ENCODE measurements at regions not wholly inside any gene's neighbourhood (a gene's known extent, or its start where the extent isn't known, plus 50 kb on each side); places are given as distances from the start of the nearest gene placed in this dataset.
A peak's percentile ranks its signal among the peaks of the same experiment; 100 is the strongest.
"Not testable (repeated sequence)": the region's sequence is repeated elsewhere in the genome, so short reads cannot be mapped to it uniquely, and the experiment has no call there.

DNA sequence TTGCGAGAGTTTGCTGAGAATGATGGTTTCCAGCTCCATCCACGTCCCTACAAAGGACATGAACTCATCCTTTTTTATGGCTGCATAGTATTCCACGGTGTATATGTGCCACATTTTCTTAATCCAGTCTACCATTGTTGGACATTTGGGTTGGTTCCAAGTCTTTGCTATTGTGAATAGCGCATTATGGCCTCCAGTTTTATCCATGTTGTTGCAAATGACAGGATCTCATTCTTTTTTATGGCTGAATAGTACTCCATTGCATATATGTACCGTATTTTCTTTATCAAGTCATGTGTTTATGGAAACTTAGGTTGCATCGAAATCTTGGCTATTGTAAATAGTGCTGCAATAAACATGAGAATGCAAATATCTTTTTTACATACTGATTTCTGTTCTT, 266.1 kb upstream of the STXBP6 start:
- DNase-seq (ENCODE audit: low spot score): not testable (repeated sequence)

DNA sequence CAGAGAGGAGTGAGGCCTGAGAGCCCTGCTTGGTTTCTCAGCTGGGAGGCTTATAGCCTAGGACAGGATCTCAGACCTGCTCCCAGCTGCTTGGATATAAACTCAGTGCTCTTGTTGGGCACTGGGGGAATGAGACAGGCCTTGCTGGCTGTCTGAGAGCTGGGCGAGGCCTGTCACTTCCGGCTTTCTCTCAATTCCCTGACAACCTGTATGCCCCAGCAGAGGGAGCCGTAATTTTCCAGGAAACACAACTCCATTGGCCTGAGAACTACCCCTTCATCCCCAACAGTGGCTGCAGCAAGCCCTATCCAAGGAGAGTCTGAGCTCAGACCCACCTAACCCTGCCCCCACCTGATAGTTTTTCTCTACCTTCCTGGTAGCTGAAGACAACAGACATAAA, 258.3 kb upstream of the STXBP6 start:
- no peak for DNase-seq (ENCODE audit: low spot score)

DNA sequence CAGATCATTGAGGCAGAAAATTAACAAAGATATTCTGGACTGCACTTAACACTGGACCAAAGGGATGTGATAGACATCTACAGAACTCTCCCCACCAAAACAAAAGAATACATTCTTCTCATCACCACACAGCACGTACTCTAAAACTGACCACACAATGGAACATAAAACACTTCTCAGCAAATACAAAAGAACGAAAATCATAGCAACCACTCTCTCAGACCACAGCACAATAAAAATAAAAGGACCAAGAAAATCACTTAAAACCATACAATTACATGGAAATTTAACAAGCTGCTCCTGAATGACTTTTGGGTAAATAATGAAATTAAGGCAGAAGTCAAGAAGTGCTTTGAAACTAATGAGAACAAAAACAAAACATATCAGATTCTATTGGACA, 254.0 kb upstream of the STXBP6 start:
- DNase-seq (ENCODE audit: low spot score): no peak

DNA sequence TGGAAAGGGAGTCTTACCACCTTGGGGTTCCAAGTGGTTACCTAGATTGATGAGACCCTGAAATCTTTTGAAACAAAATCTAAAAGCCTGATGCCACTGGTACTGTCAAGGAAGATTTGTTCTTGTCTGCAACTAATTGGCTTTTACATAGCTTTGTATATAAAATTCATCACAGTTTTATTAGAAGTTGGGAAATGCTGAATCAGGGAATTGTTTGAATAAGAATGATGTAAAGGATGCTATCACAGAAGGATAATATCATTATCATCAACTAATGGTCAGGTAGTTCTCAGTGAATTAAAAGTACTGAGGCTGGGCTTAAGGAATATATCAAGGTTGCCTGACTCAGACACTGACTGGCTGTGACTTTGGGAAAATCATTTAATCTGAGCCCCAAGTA, 248.3 kb upstream of the STXBP6 start:
- no peak for DNase-seq (ENCODE audit: low spot score)

DNA sequence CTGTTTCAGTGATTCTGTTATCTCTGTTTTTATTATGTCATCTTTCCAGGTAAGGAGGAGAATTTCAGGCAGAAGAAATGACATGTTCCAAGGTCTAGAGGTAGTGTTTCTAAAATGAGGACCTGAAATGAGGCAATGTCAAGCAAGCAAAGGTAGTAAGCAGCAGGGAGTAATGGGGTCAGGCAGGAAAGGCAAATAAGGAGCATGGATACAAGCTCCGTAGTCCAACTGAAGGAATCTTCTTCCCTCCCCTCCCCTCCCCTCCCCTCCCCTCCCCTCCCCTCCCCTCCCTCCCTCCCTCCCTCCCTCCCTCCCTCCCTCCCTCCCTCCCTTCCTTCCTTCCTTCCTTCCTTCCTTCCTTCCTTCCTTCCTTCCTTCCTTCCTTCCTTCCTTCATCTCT, 240.2 kb upstream of the STXBP6 start:
- not testable (repeated sequence) for DNase-seq (ENCODE audit: low spot score)

DNA sequence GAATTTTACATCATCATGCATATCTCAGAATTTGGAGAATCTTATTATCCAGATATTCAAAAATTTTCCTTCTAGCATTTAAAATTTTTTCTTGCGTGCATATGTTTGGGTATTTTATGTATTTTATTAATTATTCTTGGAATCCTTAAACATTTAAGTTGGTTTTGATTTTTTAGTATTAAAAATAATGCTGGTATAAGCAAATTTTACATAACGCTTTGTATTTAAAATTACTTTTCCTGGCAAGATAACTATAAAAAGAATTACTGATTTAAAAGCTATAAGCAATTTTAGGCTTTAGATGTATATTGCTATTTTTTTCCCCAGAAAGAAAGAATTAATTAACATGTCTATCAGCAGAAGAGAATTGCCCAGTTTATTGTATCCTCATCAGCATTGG, 224.6 kb upstream of the STXBP6 start:
- DNase-seq (ENCODE audit: low spot score): no peak

DNA sequence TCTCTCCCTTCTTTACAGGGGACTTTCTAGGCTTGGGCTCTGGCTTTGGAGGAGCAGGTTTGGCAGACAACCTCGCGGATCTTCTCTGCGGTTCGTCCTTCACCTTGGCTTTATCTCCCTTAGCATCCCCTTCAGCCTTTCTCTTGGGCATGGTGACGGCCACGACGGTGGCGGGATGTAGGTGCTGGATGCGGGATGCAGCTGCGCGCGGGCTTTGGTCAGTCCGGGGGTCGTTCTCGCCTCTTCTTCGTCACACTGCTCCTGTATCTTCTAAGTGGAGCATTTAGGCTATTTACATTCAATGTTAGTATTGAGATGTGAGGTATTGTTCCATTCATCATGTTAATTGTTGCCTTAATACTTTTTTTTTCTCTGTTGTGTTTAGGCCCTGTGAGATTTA, 217.2 kb upstream of the STXBP6 start:
- DNase-seq (ENCODE audit: low spot score): no peak

DNA sequence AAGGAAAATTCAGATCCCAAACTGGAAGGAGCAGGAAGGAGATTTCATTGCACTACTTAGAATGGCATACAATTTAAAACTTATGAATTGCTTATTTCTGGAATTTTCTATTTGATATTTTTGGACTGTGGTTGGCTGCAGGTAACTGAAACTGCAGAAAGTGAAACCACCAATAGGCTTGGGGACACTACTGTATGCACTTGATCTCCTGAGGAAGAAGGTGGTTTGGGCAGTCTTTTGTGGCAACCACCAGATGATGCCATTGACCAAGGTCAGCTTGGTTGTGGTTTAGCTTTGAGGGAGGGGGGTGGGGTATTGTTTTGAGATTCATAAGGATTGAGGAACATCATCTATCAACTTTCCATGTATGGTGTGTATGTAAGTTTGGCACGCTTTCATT, 209.5 kb upstream of the STXBP6 start:
- no peak for DNase-seq (ENCODE audit: low spot score)

DNA sequence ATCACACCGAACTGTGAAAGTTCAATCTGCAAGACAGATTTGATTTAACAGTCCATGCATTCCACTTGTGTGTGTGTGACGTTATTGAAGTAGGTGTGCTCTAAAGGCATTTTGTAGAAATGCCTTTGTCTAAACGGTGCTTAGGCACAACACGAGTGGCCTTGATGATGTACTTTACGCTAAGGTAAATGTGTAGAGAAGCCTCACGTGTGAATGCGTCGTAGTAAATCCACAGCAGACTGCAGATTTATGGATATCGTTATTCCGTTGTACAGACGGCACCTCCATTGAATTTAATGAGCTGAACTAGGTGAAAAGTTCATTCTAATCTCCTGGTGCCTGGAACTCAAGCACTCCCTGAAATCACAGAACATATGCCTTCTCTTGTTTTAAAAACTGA, 202.8 kb upstream of the STXBP6 start:
- DNase-seq (ENCODE audit: low spot score): no peak

DNA sequence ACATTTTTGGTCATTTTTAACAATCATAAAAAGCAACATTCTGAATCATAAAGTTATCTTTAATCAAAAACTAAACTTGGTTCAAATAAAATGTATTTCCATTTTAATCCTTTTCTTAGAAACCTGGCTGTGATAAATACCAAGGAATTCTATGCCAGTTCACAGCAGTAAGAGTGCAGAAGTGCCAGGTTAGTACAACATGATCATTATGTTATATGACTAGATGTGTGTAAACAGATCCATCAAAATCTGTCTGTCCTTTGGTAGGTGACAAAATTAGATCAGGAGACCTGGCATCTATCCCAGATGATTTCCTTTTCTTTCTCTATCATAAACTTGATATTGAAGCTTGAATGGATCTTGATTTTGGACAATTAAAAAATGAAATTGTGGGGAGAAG, 200.6 kb upstream of the STXBP6 start:
- no peak for DNase-seq (ENCODE audit: low spot score)

DNA sequence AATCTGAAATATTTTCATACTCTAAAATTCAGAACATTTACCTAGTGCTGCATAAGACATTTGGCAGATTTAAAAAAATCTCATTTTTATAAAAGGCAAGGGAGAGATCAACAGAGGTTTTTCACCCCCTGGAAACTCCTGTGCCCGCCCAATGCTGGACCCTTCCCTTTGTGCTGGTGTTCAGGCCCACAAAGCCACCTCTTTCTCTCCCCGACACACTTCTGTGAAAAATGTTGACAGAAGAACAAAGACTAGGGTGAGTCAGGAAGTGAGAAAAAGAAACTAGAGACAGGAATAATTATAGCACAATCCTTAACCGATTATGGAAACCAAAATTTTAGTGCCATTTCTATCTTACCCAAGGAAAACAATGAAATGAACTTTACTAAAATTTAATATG, 197.7 kb upstream of the STXBP6 start:
- DNase-seq (ENCODE audit: low spot score): no peak

DNA sequence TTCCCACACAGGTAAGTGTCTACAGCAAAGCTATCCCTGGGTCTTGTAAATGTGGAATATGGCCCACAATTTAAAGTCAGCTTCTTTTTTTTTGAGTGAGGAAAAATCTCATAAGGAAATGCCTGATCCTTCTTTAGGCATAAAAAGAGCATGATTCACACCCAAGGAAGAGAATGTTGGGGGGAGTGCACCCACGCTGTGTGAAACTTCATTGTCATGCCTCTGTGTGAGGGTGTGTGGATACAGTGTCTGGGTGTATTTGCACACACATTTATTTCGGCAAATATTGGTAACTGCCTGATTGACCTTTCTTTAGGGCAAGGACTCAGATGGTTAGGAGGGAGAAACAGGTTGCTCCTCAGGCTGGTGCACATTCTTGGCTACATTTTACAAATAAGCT, 196.8 kb upstream of the STXBP6 start:
- DNase-seq (ENCODE audit: low spot score): no peak

DNA sequence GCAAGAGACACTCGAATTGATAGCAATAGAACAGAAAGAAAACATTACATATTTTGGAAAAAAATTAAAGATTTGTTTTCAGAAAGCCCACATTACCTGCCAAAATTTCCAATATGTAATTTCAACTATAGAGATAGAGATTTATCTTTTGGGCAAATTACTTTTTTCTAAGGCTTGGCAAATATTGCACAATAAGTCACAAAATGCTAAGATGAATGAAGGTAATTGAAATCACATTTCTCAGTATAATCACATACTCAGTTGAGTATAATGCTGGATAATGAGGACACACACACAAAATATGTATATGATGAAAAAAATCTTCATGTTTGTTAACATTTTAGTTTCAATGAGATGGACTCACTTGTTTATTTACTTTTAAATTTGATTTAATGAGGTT, 189.2 kb upstream of the STXBP6 start:
- no peak for DNase-seq (ENCODE audit: low spot score)

DNA sequence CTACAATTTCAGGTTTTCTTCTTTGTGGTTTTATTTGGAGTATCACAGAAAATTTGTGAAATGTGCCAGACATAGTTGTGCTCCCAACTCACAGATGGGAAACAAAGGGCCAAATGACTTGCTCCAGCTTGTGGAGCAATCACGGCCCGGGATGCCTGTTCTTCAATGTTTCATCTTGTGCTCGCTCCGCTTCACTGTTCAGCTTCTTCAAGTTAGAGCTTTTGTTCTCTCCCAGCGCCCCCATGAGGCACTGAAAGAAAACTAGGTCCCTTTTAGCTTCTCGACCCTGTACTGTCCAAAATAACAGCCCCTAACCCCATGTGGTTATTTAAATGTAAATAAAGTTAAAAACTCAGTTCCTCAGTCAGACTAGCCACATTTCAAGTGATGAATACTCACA, 187.9 kb upstream of the STXBP6 start:
- no peak for DNase-seq (ENCODE audit: low spot score)

DNA sequence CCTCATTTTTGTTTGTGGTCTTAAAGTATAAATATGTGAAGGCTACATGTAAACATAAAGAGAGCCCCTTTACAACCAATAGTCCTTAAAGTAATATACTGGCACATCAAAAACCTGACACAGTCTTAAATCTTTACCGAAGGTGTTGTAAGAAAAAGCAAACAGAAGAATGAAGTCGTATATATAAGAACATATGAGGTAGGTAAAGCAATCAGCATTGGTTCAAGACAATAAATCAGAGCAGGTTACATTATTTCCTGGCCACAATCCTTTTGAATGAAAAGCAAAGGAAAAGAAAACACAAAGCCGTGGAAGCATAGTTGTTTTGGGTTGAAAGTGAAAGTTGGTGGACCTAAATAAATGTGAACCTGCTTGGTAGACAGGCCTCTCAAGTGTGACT, 183.7 kb upstream of the STXBP6 start:
- DNase-seq (ENCODE audit: low spot score): no peak

DNA sequence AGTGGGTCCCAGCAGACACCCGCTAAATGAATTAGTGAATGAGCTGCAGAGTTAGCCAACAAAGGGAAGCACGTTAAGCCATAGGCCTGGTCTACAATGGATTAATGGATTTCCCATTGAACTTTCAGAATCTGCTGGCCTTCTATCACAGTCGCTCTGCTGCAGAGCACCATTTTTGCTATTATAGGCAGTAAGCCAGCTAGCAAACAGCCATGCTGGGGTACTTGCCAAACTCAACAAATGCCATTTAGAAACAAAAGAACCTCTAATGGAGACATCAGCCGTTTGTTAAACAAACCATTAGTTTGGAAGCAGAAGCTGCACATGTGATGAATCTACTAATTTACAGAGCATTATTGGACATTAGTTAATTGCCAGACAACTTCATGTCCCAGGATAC, 181.1 kb upstream of the STXBP6 start:
- no peak for DNase-seq (ENCODE audit: low spot score)

DNA sequence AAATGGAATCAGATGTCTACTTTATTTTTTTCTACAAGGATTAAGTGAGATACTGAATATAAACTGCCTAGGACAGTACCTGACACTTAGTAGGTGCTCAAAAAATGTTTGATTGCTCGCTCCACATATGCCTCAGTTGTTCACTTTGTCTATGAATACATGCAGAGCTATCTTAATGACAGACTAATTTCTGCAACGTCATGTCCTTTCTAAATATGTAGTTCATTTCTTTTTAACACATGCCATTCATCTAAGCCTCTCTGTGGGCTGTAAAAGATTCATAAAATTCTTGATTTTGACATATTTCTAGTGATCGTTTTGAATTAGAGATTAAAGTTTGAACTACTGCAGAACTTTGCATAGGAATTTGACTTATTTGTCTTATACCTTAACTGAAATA, 176.3 kb upstream of the STXBP6 start:
- DNase-seq (ENCODE audit: low spot score): no peak

DNA sequence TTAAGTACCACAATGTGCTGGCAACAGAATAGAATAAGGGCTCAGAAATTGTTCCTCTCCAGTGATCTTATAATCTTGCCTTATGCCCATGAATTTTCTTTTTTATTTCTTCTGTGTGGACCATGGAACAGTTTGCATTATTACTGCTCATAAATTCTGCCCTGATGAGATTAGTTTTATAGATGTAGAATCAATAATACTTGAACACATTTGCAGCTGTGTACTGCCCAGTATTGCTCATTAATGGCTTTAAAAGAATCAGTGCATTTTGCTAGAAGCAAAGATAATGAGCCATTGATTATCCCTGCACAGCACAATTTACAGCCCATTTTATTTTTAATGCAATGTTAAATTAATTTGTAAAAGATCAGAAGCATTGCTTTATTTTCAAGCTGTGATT, 172.3 kb upstream of the STXBP6 start:
- DNase-seq (ENCODE audit: low spot score): no peak

DNA sequence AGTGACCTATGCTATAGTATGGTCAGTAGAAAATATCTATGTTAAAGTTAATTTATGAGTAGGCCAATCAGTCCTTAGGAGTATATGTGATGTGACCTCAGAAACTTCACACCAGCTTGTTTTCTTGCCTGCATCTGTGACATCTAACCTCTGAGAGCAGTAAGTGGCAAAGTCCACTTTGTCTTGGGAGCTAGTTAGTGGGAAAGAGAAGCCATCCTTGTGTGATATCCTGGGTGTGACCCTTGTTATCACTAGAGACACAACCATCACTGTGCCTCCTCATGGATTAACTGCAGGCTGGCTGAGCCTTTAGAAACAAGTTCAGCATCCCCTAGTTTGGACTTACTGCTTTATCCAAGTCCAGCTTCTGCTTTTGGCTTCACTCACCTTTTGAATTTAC, 170.6 kb upstream of the STXBP6 start:
- no peak for DNase-seq (ENCODE audit: low spot score)

DNA sequence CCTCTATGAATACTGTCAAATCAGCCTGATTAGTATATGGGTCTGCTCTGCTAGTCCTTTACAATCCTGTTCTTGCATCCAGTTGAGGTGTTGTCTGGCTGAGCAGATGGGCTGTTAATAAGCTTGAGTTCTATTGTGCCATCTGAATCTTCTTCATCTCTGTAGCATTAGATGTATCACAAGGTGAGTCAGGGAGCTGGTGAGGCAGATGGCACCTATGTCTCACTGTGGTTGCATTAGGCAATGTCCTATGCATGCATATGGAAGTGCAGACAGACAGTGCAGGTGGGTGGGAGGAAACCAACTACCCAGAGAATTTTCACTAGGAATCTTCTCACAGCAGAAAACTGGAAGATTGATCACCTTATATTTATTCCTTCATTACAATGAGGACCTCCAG, 165.7 kb upstream of the STXBP6 start:
- no peak for DNase-seq (ENCODE audit: low spot score)

DNA sequence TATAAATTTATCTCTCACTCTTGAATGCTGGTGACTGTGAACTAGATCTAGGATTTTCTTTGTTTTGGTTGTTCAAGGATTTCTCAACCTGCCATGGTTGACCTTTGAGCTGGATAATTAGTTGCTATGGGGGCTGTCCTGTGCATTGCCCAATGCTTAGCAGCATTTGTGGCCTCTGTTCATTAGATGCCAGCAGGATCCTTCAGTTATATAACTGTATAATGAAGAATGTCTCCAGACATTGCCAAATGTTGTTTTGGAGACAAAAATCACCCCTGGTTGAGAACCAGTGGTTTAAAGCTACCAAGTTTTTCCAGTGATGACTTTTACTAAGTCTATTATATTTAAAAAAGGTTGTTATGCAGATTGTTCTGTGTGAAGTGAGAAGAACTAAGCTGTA, 147.9 kb upstream of the STXBP6 start:
- DNase-seq (ENCODE audit: low spot score): no peak

DNA sequence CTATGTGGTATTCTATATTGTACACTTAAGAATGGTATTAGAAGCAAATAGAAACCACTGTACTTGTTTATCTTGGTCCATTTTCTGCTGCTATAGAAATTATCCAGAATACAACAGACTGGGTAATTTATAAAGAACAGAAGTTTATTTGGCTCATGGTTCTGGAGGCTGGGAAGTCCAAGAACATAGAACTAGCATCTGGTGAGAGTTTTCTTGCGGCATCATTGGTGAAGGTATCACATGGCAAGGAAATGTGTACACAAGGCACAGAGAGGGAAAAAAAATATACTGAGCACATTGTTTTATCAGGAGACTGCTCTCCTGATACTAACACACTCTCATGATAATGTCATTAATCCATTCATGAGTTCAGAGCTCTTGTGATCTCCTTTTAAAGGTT, 130.3 kb upstream of the STXBP6 start:
- no peak for DNase-seq (ENCODE audit: low spot score)

DNA sequence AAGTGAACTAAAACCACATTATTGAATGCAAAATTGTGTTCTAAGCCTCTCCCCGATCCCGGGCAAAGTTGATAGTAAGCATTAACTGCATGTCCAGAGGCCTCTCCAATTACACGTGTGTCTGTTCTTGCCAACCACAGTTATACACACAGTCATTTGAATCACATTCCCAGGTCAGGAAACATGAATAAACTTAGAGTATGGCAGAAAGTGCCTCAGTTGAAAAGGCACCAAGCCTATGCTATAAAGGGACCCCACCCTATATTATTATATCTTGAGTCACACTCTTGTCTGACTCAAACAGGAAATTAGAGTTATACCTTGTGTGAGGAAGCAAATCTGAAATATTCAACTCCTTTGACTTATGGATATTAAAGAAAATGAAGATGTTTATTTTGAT, 128.3 kb upstream of the STXBP6 start:
- DNase-seq (ENCODE audit: low spot score): peak; percentile 39

DNA sequence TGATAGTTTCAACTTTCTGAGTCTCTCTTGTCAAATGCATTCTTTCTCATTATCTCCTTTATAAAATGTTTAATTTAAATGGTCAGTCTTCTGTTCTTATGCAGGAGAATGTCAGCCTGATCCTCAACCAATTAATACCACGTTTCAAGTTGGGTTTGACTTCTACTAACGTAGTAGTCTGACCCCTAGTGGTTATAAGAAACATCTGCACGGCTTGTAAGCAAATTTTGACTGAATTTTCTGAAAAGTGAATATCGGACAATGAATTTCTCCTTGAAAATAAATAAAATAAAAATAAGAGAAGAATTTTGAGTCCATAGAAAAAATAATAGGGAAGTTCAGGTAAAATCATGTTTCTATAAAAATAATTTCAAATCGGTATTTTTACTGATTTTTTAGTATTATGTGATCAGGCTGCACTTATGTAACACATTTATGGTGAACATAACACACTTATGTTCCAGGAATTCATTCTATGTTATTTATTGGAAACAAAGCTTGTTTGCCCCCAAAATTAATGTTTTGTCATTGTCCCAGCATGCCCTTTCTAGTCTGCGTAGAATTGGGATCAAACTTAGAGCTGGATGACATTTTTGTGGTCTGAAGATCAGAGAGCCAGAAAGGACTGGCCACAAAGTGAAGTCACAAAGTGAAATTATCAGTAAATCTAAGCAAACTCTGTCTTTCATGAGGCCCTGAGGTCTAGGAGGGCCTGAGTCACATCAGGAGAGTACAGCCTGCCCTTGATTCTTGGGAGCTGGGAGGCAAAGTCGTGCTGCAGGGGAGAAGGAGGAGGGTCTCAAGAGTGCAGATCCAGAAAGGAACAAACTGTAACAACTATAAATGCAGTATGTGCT, 101.2 kb upstream of the STXBP6 start:
- peak; percentile 80 for DNase-seq (ENCODE audit: low spot score)

DNA sequence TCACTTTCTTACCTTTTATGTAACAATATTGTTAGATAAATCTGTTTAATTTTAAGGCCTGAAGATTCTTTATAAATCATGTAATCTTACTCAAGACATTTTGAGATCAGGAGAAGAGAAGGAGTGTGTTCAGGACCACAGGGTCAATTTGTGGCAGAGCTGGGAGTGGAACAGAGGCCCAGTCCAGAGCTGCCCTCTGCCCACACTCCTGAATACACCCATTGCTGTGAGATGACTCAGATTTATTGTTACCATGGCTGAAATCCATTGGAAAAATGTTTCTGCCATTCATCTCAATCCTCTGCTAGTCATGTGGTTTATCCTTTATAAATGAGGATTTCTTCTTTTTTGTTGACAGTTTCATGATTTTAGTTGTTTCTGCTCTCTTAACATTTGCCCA, 100.5 kb upstream of the STXBP6 start:
- no peak for DNase-seq (ENCODE audit: low spot score)

All from LoVo (cell line).